Left lung (tissue), 4 donors: ENCODE measurements at regions not wholly inside any gene's neighbourhood (a gene's known extent, or its start where the extent isn't known, plus 50 kb on each side); places are given as distances from the start of the nearest gene placed in this dataset.

ENCODE experiments used
- ATAC-seq: fragments of 200-7000 bp; cut with Tn5 transposase; one replicate; pipeline ENCODE4 v1.9.1; 2020; ENCODE audit warnings: moderate library complexity
- DNase-seq, 4 donors: peaks; one replicate each; pipeline ENCODE4 v3.0.0-alpha.2; 2013 to 2020
- H3K27ac ChIP-seq, 2 donors: fragments of 200-600 bp; sonication (generic) in 1 of 2; one replicate each; pipeline versions ENCODE4 v1.5.0 to v1.8.0; 2020 to 2021
- H3K27me3 ChIP-seq, 2 donors: fragments of 200-600 bp; sonication (generic) in 1 of 2; one replicate each; pipeline versions ENCODE4 v1.5.0 to v1.8.0; 2020 to 2021
- H3K36me3 ChIP-seq, 2 donors: fragments of 200-600 bp; sonication (generic) in 1 of 2; one replicate each; pipeline versions ENCODE4 v1.5.0 to v1.8.0; 2020 to 2021
- H3K4me1 ChIP-seq, 2 donors: fragments of 200-600 bp; one replicate each; pipeline ENCODE4 v1.8.0; 2021
- H3K4me3 ChIP-seq, 2 donors: fragments of 200-600 bp; sonication (generic) in 1 of 2; one replicate each; pipeline versions ENCODE4 v1.5.0 to v1.8.0; 2020 to 2021; ENCODE audit warnings: mild to moderate bottlenecking in 1 of 2
- H3K9me3 ChIP-seq, 2 donors: fragments of 200-600 bp; sonication (generic) in 1 of 2; one replicate each; pipeline versions ENCODE4 v1.5.0 to v1.8.0; 2020 to 2021
- CTCF ChIP-seq, 2 donors: fragments of 200-600 bp; sonication (generic) in 1 of 2; IDR thresholded peaks; one replicate each; pipeline versions ENCODE4 v1.5.0 to v1.8.0; 2021; ENCODE audit warnings: antibody characterized with exemption in 2 of 2
- intact Hi-C, 2 donors: fragments of 100-400 bp; cut with DNase I; formaldehyde crosslinking; loops; one replicate each; pipeline versions ENCODE4 v1.11.2 to v1.14.2; 2022
- donor health status: DM: no; HTN: yes; CAD: no.
- donor health status: DM: no; HTN: no; CAD: no.

DNA sequence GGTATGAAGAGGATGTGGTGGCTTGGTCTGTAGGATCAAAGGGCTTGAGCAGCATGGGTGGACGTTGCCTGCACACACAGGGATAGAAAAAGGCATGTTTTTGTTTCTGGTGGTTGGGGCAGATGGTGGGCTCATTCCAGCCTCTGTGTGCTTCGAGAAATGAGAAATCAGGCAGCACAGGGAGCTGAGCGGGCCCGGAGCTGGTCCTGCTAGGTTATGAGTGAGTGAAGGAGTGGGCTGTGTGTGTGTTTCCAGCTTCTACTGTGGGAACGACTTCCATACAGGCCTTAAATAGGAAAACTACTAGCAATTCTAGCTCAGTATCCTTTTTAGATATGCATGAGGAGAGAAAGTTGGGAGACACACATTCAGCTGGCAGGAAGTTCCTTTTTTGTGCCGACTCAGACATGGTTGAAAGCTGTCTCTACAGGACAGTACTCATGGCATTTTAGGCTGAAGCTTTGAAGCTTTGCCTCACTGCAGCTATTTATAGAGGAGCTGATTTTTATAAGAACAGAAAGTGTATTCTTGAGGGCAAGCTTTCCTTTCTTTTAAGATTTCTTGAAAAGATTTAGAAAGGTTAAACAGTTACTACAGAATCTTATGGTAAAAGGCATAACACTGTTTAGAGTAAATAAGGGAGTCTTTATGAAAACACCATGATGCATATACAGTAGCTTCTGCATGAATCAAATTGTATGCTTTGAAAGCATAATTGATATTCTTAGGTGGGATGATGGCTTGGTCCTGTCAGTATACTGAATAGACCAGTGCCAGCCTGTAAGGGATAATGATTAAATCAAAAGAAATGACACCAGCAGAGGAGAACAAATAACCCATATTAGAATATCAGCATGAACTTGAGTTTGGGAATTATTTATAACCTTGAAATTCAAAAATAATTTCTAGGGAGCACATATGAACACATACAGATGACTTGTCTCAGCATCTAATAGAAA, 104.0 kb upstream of the MAN1A1 start:
- DNase-seq (no peak), ATAC-seq (no peak)
- Histone ChIP-seq H3K4me3 (no peak overlapping the region), H3K9me3 (no peaks in the 10 kb centered on the region), H3K36me3 (no peaks in the 10 kb centered on the region), H3K27ac (no peak overlapping the region), H3K27me3 (no peaks in the 10 kb centered on the region), H3K4me1 (peaks cover 0 to 12% of the 10 kb centered on the region in 2 donors)
- intact Hi-C loops = no loop called here
- no peak for TF ChIP-seq CTCF (IDR thresholded peaks at IDR 0.05)

GRCh38 chr6:119449331-119450156, 100.0 kb upstream of the MAN1A1 start:
- H3K27me3 ChIP-seq = no peaks in the 10 kb centered on the region
- intact Hi-C loops = no loop called here
- no peaks in the 10 kb centered on the region for H3K9me3 ChIP-seq
- TF ChIP-seq CTCF (IDR thresholded peaks at IDR 0.05) = no peak
- peaks cover 3 to 45% of the 10 kb centered on the region in 2 donors for H3K4me1 ChIP-seq
- H3K27ac ChIP-seq = peak overlapping the region in 1 of 2 donors; percentile 73
- DNase-seq (no peak), ATAC-seq (peak; percentile 32)
- no peak overlapping the region for H3K4me3 ChIP-seq
- H3K36me3 ChIP-seq = no peaks in the 10 kb centered on the region

DNA sequence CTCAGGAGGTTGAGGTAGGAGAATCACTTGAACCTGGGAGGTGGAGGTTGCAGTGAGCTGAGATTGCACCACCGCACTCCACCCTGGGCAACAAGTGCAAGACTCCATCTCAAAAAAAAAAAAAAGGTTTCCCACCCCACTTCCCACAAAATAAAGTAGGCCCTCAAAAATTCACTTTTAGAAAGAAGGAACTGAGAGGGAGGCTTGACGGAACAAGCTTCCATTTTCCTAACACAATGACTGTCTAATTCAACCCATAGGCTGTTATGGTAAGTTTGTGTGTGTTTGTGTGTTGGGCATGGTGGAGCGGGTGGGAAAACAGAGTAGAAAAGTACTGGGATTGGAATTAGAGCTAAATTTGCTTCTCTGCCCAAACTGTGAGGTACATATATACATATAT, 98.4 kb upstream of the MAN1A1 start:
- DNase-seq = no peak
- no peak overlapping the region for H3K4me3 ChIP-seq
- intact Hi-C loops = no loop called here
- no peaks in the 10 kb centered on the region for H3K9me3 ChIP-seq
- ATAC-seq = no peak
- no peaks in the 10 kb centered on the region for H3K36me3 ChIP-seq
- peaks cover 3 to 60% of the 10 kb centered on the region in 2 donors for H3K4me1 ChIP-seq
- H3K27me3 ChIP-seq = no peaks in the 10 kb centered on the region
- H3K27ac ChIP-seq = no peak overlapping the region
- no peak for TF ChIP-seq CTCF (IDR thresholded peaks at IDR 0.05)

DNA sequence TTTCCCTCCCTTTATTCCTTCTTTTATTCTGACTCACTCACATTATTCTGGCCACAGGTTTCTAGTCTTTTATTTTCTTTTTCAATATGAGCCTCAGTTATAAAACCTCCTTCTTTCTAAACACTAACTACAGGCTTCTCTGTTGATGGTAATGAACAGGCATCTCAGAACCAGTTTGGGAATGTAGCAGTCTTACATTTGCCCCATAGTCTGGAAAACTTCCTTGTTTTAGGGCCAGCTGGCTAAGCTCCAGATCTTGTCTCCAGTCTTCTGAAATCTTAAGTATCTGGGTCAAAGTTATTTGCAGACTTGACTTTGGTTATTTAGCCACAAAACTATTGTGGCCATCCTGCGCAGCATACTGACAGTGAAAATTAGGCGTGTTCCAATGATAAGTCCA, 97.0 kb upstream of the MAN1A1 start:
- Histone ChIP-seq H3K4me1 (peaks cover 3 to 65% of the 10 kb centered on the region in 2 donors), H3K36me3 (no peaks in the 10 kb centered on the region), H3K27ac (peak overlapping the region; percentile 11 to 18), H3K27me3 (no peaks in the 10 kb centered on the region), H3K9me3 (no peaks in the 10 kb centered on the region), H3K4me3 (no peak overlapping the region)
- no peak for TF ChIP-seq CTCF (IDR thresholded peaks at IDR 0.05)
- DNase-seq (peak in 3 of 4 donors; percentile 47 to 73 (median 59)), ATAC-seq (peak; percentile 69)
- intact Hi-C loops = no loop called here

GRCh38 chr6:119446115-119446554, 96.6 kb upstream of the MAN1A1 start:
- Histone ChIP-seq H3K27ac (peak overlapping the region; percentile 11 to 18), H3K36me3 (no peaks in the 10 kb centered on the region), H3K4me3 (no peak overlapping the region), H3K27me3 (no peaks in the 10 kb centered on the region), H3K4me1 (peaks cover 3 to 65% of the 10 kb centered on the region in 2 donors), H3K9me3 (peaks cover 0 to under 1% of the 10 kb centered on the region in 2 donors)
- ATAC-seq = peak; percentile 66
- intact Hi-C loops = no loop called here
- TF ChIP-seq CTCF (IDR thresholded peaks at IDR 0.05) = no peak
- no peak for DNase-seq
